ENCODE measurements at regions not wholly inside any gene's neighbourhood (a gene's known extent, or its start where the extent isn't known, plus 50 kb on each side); places are given as distances from the start of the nearest gene placed in this dataset.

- no peak for DNase-seq (ENCODE audit: low read depth)
- TF ChIP-seq CTCF (conservative IDR thresholded peaks at IDR 0.05; ENCODE audit: control insufficient read depth, insufficient read depth, low read depth, low read length) = no peak
Observed at GRCh38 chr1:172973424-172973823, 77.3 kb downstream of the TNFSF18 start.

DNA sequence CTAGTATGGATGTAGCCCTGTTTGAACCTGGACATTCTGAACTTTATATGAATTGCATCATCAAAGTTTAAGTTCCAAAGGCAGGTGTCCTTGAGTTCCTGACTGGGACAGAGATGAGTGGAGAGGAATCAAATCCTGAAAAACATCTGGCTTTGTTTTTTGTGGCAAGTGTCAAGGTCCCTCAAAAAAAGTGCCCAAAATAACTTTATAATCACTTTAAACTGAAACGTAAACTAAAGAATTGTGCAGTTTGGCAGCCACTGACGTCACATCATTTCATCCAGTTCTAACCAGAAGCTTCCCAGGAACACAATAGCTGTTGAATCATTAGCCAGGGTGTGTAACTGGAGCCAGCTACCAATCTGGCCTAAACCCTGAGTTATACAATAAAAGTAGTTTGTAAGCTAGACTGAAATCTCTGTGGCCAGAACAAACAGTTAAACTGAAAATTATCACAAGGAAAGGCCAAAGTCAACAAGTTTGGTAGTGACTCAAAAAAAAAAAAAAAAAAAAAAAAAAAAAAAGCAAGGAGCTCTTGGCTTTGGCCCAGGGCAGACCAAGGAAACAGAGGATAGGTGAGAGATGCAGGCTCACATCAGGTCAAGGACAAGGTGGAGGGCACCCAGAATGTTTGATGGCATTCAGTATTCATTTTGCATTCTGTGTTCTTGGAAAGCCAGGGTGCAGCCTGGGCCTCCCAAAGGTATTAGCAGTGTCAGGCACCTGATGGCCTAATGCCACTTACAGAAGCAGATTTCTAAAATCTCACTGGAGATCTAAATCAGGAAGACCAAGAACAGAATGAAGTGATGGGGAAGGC, 74.3 kb downstream of the TNFSF18 start:
- no peak for TF ChIP-seq CTCF (conservative IDR thresholded peaks at IDR 0.05; ENCODE audit: control insufficient read depth, insufficient read depth, low read depth, low read length)
- peak; percentile 98 for DNase-seq (ENCODE audit: low read depth)

More at GRCh38 chr1:172973424-172973823, 77.3 kb downstream of the TNFSF18 start:
- H3K4me3 ChIP-seq (ENCODE audit: control insufficient read depth, low read depth, low read length) = no peak overlapping the region

DNA sequence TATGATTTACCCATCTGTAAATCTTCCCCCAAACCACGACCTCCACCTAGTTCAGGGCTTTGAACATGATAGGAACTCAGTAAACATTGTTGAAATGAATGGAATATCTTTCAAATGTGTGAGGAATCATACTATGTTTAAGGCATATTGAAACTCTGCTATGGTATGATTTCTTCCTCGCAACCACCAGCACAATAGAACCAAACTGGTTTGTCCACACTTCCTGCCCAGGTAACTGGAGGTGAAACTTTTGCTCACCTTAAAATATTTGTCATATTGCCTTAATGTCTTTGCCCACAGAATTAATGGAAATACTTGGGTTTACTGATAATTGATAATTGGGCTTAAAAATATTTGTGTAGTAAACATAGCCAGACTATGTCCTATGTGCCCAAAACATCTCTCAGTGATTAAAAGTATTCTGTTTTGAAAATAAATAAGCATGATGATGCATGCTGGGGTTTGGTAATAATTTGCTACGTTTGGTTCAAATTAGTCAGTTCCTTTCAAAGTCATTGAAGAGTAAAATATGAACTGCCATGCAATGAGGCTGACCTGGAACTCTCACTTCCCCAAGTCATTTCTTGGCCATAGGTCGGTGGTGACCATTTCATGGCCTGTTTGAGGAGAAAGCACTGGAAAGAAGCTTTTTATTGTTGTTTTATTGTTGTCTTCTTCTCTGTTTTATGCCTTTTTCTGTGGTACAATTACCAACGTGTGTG, 73.3 kb downstream of the TNFSF18 start:
- H3K4me3 ChIP-seq (ENCODE audit: control insufficient read depth, low read depth, low read length) = no peak overlapping the region
- no peak for TF ChIP-seq CTCF (conservative IDR thresholded peaks at IDR 0.05; ENCODE audit: control insufficient read depth, insufficient read depth, low read depth, low read length)
- DNase-seq (ENCODE audit: low read depth) = peak; percentile 87

More for the DNA sequence above, 74.3 kb downstream of the TNFSF18 start:
- no peak overlapping the region for H3K4me3 ChIP-seq (ENCODE audit: control insufficient read depth, low read depth, low read length)

DNA sequence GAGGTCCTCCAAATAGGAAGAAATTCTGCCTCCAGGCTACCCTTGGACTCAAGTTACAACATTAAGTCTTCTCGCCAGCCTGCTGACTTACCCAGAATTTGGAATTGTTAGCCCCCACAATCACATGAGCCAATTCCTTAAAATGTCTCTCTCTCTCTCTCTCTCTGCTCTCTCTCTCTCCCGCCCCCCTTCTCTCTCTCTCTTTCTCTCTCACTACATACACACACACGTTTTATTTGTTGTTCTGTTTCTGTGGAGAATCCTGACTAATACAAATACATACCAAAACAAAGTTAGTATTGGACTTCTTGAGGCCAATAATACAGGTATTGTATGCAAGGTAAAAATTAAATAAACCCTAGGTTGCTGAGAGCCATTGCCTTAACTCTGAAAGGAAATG, 72.1 kb downstream of the TNFSF18 start:
- no peak for TF ChIP-seq CTCF (conservative IDR thresholded peaks at IDR 0.05; ENCODE audit: control insufficient read depth, insufficient read depth, low read depth, low read length)
- no peak overlapping the region for H3K4me3 ChIP-seq (ENCODE audit: control insufficient read depth, low read depth, low read length)
- DNase-seq (ENCODE audit: low read depth) = no peak

- DNase-seq (ENCODE audit: low read depth) = no peak
- H3K4me3 ChIP-seq (ENCODE audit: control insufficient read depth, low read depth, low read length) = no peak overlapping the region
- no peak for TF ChIP-seq CTCF (conservative IDR thresholded peaks at IDR 0.05; ENCODE audit: control insufficient read depth, insufficient read depth, low read depth, low read length)
Observed at GRCh38 chr1:172979828-172980227, 70.9 kb downstream of the TNFSF18 start.

- no peak for TF ChIP-seq CTCF (conservative IDR thresholded peaks at IDR 0.05; ENCODE audit: control insufficient read depth, insufficient read depth, low read depth, low read length)
- H3K4me3 ChIP-seq (ENCODE audit: control insufficient read depth, low read depth, low read length) = no peak overlapping the region
- DNase-seq (ENCODE audit: low read depth) = peak; percentile 93
Observed at GRCh38 chr1:172980456-172980855, 70.3 kb downstream of the TNFSF18 start.
